DMS153 treated with DMSO at 0.1 percent for 48 hours (cell line): ENCODE measurements at regions not wholly inside any gene's neighbourhood (a gene's known extent, or its start where the extent isn't known, plus 50 kb on each side); places are given as distances from the start of the nearest gene placed in this dataset.

ENCODE experiments used
- DNase-seq: peaks from one replicate; lab custom pipeline; 2025; ENCODE audit not compliant: unreplicated experiment; lab: John Stamatoyannopoulos, UW

- no peak for DNase-seq
Measured at GRCh38 chr2:82307511-82307910, 2003.0 kb upstream of the LRRTM1 start.

GRCh38 chr2:82301506-82301905 lies 1997.0 kb upstream of the LRRTM1 start:
- DNase-seq = no peak

DNA sequence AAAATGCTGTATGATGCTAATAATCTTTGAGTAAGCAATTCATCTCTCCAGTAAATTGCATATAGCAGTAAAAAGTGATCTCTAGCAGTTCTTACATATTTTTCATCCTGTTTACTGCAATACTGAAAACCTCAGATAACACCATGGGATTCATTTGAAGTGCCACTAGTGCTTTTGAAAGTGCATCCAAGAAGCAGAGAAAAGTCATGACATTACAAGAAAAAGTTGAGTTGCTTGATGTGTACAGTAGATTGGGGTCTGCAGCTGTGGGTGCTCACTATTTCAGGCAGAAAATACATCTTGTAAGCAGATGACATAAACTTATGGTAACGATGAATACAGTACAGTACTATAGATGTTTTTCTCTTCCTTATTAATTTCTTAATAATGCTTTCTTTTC lies 1984.9 kb upstream of the LRRTM1 start:
- DNase-seq = no peak

- no peak for DNase-seq
Measured at GRCh38 chr2:82283075-82283474, 1978.5 kb upstream of the LRRTM1 start.

- no peak for DNase-seq
Measured at GRCh38 chr2:82282111-82282882, 1977.7 kb upstream of the LRRTM1 start.

DNA sequence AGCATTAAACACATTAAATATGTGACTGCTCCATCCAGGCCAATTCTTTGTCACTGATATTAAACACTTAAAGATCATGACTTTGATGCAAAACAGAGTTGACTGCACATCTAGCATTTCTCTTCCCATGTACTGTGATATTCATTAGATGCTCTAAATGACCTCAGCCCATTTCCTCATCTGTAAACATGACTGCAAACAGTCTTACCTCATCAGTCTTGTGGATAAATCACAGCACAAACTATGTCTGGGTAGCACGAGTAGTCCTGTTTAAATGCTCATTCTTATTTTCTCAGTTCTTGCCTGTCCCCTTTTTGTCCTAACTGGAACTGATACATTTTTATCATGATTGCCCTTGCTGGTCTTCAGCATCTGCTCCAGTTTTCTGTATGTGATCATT lies 1974.8 kb upstream of the LRRTM1 start:
- no peak for DNase-seq

GRCh38 chr2:82278416-82278815 lies 1973.9 kb upstream of the LRRTM1 start:
- DNase-seq = no peak

DNA sequence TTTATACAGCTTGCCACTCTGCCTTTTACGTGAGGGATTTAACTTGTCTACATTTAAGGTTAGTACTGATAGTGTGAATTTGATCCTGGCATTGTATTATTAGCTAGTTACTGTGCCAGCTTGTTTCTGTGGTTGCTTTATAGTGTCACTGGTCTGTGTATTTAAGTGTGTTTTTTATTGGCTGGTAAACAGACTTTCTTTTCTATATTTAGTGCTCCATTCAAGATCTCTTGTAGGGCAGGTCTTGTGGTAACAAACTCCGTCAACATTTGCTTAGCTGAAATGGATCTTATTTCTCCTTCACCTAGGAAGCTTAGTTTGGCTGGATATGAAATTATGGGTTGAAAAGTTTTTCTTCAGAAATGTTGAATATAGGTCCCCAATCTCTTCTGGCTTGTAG lies 1971.0 kb upstream of the LRRTM1 start:
- peak; percentile 44 for DNase-seq

DNA sequence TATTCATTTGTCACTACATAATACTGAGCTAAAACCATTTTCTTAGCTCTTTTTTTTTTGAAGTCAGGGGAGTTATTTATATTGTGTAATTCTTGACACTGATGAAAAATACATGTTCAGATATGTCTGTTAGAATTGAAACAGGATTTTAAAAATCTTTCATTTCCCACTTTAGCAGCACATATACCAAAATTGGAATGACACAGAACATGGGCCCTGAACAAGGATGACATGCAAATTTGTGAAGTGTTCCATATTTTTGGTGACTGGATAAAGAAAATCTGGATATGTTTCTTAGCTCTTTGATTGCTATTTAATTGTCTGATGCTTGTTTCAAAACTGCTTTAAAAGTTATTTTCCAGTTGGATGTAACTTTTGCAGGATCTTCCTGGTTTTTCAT lies 1963.9 kb upstream of the LRRTM1 start:
- DNase-seq = no peak

DNA sequence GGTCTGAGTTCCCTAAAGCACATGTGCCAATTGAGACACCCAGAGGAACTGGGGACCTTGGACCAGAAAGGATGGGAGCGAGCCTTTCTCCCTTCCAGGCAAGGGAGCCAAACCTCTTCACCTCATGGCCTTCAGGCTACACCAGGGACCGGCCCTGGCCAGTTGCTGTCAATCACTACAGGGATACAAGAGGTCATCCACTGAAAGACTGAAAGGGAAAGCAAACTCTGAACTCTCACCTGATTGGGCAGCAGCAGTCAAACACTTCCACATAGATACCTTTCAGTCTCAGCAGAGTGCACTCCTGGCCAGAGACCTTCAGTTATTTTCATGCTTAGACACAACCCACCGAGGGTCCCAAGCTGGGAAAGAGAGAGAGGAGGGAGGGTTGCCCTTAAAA lies 1956.0 kb upstream of the LRRTM1 start:
- DNase-seq = no peak

GRCh38 chr2:82259551-82259950 lies 1955.0 kb upstream of the LRRTM1 start:
- no peak for DNase-seq

- DNase-seq = no peak
Measured at GRCh38 chr2:82257796-82258555, 1953.4 kb upstream of the LRRTM1 start.

GRCh38 chr2:82256983-82257632 lies 1952.6 kb upstream of the LRRTM1 start:
- no peak for DNase-seq

DNA sequence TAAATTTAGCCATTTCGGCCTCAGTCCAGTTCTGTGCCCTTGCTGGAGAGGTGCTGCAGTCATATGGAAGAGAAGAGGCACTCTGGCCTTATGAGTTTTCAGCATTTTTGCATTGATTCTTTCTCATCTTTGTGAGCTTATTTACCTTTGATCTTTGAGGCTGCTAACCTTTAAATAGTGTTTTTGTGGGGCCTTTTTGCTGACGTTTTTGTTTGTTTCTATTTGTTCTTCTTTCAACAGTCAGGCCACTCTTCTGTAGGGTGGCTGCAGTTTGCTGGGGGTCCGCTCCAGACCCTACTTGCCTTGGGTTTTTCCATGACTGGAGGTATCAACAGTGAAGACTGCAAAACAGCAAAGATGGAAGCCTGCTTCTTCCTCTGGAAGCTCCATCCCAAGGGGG lies 1951.7 kb upstream of the LRRTM1 start:
- DNase-seq = no peak

DNA sequence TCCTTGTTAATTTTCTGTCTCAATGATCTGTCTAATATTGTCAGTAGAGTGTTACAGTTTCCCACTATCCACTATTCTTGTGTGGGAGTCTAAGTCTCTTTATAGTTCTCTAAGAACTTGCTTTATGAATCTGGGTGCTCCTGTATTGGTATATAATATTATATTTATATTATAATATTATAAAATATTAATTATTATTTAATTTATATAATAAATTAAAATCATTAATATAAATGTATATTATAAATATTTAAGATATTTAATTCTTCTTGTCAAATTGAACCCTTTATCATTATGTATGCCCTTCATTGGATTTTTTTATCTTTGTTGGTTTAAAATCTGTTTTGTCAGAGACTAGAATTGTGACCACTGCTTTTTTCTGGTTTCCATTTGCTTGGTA lies 1950.2 kb upstream of the LRRTM1 start:
- no peak for DNase-seq

DNA sequence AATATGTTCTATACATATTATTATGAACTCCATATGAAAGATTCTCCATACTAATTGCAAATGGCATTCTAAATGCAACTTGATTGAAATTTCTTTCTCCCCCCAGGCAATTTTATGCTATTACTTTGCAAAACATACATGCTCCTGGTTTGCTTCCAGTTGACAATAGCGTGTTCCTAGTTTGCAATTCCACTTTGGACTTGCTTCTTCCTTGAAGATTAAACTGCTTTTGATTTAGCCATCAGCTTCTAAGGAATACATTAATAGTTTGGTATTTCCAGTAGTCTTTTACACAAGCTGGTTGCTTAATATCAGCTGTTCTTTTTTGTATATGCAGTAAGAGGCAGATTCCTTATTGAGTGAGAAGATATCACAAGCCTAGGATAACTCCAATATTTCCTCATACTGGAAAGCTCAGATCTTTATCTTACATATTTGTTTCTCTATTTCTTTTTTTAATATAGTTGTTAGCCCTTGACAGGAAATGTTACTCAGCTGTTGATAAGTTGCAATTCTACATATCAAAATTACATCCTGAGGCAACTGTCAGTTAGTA lies 1941.7 kb upstream of the LRRTM1 start:
- no peak for DNase-seq

DNA sequence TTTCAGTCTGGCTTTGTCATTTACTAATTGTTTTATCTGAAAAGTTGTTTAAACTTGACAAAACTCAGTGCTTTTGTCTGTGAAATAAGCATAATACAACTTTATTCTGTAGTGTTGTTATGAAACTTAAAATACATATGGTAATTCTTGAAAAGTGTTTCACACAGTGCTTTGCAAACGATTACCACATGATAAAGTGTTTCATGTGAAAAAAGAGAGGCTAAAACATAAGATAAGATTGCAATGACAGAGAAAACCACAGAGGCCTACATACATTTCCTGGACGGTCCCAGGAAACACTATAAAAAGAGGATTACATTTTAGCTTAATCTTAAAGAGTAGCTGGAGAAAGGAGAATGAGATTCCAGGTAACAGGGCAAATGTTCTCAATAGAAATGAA lies 1934.6 kb upstream of the LRRTM1 start:
- DNase-seq = no peak

GRCh38 chr2:82237994-82238662 lies 1933.6 kb upstream of the LRRTM1 start:
- no peak for DNase-seq

GRCh38 chr2:82234283-82234874 lies 1929.8 kb upstream of the LRRTM1 start:
- DNase-seq = no peak

- no peak for DNase-seq
Measured at GRCh38 chr2:82233806-82234205, 1929.3 kb upstream of the LRRTM1 start.

- no peak for DNase-seq
Measured at GRCh38 chr2:82230406-82230805, 1925.9 kb upstream of the LRRTM1 start.
